ENCODE measurements at regions not wholly inside any gene's neighbourhood (a gene's known extent, or its start where the extent isn't known, plus 50 kb on each side); places are given as distances from the start of the nearest gene placed in this dataset.

DNA sequence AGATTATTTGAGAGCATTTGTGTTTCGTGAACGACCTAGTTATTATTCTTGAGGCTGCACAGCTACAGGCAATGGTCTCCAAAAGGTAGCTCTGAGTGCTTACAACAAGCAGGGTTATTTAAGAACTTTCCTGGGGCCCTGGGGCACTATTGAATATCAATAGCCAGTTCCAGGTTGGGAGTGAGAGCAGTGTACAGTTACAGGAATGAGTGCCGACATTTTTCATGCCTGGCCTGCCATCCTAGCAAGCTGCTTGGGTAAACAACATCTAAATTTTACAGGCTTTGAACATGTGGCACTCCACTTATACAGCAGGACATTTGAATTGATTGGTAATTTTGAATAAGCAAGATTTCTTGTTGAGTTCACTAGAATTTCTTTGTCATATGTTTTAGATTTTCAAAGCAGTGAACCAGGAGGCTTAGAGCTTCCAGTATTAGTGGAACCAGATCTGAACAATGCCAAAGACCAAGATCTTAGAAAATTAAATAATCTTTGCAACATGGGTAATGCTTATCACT is 171.9 kb upstream of the GDNF start:
- TF ChIP-seq POLR2AphosphoS5 (IDR thresholded peaks at IDR 0.05) = no peak
- TF ChIP-seq, protein P1, sequence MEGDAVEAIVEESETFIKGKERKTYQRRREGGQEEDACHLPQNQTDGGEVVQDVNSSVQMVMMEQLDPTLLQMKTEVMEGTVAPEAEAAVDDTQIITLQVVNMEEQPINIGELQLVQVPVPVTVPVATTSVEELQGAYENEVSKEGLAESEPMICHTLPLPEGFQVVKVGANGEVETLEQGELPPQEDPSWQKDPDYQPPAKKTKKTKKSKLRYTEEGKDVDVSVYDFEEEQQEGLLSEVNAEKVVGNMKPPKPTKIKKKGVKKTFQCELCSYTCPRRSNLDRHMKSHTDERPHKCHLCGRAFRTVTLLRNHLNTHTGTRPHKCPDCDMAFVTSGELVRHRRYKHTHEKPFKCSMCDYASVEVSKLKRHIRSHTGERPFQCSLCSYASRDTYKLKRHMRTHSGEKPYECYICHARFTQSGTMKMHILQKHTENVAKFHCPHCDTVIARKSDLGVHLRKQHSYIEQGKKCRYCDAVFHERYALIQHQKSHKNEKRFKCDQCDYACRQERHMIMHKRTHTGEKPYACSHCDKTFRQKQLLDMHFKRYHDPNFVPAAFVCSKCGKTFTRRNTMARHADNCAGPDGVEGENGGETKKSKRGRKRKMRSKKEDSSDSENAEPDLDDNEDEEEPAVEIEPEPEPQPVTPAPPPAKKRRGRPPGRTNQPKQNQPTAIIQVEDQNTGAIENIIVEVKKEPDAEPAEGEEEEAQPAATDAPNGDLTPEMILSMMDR (IDR thresholded peaks at IDR 0.05) = no peak
- no peak for TF ChIP-seq POLR2A (IDR thresholded peaks at IDR 0.05)

Data from breast epithelium (tissue), 3 donors.